HG03432 (cell line): ENCODE measurements at regions not wholly inside any gene's neighbourhood (a gene's known extent, or its start where the extent isn't known, plus 50 kb on each side); places are given as distances from the start of the nearest gene placed in this dataset.

ENCODE experiments used
- ATAC-seq: cut with Tn5 transposase; IDR thresholded peaks from one replicate; pipeline ENCODE4 v1.9.1; 2021; ENCODE audit warnings: mild to moderate bottlenecking, moderate library complexity; ENCODE audit not compliant: unreplicated experiment

DNA sequence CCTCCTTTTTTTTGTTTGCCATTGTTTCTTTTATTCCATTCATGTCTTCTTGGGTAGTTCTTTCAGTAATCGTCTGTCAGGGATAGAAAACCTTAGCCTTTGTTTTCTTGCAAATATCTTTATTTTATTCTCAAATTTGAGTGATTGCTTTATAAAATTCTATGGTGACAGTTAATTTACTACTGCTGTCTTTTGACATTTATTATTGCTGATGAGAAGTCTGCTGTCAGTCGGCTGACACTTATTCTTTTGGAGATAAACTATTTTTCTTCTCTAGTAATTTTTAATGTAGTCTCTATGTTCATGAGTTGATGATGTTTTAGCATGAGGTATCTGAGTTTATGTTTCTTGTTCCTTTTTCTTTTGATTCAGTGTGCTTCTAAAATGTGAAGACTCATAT is 983.8 kb downstream of the TTLL7 start:
- ATAC-seq = no peak

DNA sequence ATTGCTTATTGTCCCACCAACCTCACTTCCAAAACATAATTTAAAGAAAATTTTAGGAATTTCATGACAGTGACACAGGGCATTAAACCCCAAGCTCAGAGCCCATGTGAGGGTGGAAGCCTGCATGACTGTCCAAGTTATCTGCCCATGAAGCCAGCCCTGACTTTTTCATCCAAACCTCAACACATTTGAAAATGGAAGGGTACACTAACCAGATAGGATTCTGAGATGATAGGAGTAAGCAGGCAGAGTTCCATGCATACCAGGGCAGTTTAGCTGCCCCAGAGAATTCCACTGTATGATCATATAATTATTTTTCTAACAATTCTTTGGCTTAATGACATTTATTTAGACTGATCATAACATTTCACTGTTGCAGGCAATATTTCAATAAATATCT is 986.0 kb downstream of the TTLL7 start:
- no peak for ATAC-seq

DNA sequence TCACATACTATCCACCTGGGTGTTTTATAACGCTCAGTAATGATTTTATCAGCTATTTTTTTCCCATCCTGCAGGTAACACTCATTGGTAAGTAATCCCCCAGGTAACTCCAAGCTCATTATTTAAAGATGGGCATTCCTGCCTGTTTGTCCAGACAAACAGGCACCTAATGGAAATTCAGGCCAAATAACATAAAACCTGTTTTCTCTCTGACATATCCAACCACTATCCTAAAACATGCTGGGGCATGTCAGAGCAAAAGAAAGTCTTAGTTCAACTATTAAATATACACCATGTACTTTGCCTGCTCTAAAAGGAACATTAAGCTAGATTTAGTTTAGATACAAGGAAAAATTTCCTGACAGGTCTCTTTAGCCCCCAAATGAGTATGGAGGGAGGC is 987.7 kb downstream of the TTLL7 start:
- no peak for ATAC-seq

DNA sequence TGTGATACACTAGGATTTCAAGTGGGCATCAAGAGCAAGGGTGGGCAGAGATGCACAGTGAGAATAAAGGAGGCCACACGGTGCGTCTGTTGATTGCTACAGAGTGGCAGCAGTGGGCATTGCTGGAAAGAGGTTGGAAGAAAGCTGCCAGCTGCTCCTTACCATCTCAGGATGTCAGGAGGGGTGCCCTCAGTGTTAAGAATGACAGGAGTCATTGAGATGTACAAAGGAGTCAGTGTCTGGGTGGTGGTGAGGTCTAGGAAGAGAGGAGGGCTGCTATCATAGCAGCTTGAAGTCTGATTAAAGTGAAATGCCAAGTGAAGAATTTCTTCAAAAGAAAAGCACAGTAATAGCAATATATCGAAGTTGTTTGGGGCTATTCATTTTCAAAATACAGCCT is 992.7 kb downstream of the TTLL7 start:
- no peak for ATAC-seq

DNA sequence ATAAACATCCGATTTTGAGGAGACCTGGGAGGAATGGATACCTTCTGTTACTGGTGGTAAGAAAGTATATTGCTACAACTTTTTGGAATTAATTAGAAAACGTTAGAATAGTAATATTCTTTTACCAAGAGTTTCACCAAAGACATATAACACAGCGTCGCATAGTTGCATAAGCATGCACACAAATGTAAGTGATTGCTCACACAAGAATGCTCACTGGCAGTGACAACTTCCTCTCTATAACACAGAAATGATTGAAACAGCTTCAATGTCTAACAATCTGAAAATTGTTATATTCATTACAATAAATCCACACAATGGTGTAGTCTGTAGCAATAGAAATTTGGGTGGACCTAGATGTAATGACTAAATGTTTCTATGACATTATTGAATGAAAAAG is 998.6 kb downstream of the TTLL7 start:
- no peak for ATAC-seq

DNA sequence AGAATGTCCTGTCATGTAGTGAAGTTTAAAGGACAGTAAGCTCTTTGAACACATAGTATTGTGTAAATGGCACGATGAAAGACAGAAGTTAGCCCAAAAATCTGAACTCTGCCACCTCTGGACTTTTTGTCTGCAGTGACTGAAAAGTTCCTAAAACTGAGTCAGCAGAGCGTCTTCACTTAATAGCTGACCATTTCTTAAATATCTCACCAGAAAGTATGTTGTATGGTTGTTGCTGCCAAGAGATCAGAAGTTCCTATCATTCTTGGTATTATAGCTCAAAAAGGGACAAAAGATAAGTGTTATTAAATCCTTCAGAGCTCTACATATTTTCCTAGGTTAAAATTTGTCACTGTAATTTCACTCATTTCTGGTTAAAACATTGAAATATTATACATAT is 1003.0 kb downstream of the TTLL7 start:
- ATAC-seq = no peak

DNA sequence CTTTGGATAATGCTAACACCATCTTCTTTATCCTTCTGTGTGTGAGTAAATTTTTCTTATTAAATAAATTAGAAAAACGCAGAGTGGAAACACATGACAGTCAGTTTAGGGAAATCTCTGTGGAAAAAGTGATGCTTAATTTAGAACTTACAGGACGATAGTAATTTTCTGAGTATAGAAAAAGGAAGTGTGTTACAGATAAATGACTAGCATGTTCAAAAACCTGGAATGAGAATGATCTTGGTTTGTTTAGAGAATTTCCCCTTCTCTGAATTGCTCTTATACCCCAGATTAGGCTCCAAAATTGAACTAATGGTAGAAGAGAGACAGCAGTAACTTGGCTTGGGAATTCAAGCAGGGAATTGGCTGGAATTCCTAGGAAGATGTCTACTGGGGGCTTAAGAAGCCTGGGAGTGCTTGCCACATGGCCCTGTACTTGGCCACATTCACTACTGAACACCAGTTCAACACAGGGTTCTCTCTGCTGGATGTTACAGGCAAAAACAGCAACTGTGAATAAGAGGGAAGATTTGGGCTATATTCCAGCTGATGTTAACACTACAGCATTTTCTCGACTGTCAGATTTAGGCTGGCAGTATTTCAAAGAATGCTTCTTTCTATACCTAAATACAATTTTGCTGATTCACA is 1004.2 kb downstream of the TTLL7 start:
- ATAC-seq = no peak

DNA sequence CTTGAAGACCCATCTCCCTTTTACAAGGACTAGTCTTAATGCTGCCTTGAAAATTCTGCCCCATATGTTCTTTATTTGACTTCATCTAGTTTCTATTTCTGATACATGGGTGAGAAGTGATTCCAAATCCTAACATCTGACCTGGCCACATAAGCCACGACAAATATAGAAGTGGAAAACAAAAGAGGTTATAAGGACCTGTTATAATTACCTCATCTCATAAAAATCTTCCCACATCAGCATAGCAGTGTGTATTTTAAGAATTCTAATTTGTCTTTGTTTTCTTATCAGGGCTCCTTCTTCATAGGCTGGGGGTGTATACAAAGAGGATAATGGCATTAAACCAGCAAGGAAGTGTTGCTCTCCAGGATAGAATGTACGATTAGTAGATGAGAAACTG is 1007.4 kb downstream of the TTLL7 start:
- ATAC-seq = no peak

DNA sequence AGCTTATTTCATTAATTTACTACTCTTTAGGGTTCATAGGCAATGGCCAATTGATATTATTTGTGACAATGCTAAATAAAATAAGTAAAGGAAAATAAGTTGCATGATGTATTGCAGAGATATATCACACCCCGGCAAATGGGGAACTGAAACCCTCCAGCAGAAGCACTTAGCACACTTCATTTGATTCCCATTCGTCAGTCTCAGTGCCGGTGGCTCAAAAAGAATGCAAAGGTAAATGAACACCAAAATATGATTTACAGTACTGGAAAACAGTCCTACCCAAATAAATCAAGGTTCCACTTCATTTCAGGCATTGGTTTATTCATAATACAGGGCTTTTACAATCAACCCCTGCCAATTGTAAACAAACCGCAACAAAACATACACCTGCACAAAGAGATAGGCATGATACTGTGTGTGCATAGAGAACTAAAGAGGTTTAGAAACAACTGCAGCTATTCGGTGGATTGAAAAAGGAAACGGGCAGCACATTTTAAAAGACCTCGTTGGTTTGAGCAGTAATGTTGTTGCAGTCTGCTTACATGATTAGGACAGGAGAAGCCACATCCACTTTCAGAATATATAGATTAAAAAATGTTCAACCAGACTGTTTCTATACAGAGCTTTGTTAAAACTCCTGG is 1019.2 kb downstream of the TTLL7 start:
- peak; percentile 99 for ATAC-seq

DNA sequence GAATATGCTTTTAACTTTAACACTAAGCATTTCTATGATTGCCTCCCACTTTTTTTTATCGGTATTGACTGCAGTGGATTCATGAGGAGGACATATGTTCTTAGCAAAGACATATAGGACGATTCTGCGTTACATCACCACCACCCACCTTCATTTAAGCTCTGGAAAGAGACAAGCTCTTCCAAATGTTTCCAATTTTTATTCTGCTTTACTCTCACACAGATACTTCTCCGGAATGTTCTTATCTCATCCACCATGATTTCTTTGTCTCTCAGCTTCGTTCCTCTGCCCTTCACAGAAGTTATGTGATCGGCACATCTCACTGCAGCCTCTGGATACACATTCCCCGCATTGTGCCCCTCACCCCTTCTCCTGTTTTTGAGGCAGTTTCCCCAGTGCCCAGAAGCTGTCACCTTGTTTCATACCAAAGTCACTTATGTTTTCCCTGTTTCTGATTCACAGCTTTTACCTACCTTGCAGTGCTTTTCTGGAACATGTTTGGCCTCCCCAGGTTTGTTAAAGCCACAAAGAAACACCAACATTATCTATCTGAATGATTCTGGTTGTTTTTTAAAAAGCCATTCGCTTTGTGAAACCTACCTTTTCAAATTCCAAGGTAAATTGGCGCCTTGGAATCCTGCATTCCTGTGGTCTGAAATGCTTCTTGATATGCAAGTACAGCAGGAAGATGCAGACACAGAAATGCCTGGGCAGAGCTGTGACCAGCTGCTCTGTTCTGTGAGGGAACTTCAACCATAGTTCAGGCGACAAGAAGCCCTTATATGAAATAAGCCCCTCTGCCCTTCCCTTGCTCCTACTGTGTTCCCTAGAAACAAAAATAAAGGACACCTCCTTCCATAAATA is 1020.2 kb downstream of the TTLL7 start:
- ATAC-seq = no peak

DNA sequence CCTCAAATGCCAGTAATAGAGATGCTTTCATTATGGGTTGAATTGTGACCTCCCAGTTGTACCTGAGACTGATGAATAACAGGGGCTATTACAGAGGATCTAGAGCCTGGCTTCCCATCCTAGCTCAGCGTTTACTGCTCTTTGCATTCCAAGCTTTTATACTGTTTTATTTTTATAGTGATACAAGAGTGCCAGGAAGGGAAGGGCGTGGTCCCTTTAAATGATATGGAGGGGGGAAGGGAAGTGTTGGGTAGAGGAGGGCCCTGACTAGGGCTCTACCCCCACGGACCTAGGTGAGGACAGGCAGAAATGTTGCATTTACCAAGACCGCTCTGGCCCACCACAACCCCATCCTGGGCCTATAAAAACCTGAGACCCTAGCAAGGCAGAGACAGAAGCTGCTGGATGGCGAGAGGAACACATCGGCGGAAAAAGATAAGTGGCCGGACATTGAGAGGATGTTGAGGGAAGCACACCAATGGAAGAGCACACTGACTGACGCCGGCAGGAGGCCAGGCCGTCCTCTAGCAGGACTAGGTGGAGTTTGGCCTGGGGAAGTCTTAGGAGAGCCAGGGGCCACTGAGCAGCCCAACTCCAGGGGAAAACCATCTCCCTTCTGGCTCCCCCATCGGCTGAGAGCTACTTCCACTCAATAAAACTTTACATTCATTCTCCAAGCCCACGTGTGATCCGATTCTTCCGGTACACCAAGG is 1025.9 kb downstream of the TTLL7 start:
- no peak for ATAC-seq

DNA sequence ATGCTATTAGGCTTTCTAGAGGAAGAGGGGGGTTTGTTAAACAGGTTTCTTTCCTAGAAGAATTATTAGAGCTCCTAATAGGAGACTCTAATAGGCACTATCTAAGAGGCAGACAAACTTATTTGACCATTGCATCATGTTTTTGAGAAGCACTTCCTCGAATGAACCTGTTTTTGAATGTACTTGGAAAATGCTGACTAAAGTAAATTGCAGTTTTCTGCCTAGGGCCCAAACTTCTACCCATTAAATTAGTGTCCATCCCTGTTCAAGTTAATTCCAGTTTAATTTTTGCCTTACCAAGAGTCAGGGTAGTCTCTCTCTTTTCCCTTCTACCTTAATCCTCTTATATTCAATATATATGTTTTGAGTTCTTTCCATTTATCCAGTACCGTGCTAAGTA is 1029.6 kb downstream of the TTLL7 start:
- ATAC-seq = no peak

DNA sequence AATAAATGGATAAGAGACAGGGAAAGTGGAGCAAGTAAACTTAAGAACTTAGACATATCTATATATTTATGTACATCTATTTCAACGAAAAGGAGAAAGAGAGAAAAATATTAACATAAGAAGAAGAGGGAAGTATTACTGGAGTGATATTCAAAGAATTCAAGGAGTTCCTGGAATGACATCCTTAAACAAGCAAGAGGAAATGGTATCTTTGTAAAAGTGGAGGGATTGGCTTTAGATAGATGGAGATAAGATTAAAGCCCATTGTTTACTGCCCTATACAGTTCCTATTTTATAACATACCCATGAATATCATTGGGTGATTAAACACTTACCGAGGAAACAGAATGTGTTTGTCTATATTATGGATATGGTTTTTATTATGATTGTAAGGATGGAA is 1036.3 kb downstream of the TTLL7 start:
- ATAC-seq = no peak

DNA sequence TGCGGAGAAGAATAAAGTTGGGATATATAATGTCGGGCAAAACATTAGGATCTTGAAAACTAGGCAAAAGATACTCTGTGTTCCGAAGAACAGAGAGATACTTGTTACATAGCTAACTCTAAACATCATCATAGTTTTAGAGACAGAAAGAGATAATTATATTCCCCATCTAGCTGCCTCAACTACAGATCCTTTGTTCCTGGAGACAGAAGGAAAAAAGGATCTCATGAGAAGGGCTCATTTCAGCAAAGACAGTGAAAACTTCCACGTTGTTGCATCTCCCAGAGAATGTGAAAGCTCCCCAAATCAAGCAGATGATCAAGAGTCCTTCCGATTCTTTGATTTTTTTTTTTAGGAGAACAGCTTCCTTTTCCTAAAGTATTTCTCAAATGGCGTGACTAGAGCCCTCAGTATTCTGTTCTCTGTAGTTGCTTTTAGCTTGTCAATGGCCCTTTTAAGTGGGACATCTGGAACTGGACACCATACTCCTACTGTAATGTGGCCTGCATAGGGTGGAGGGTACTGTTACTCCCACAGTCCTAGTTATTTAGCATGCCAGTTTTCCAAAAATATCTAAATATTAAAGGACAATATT is 1048.2 kb downstream of the TTLL7 start:
- no peak for ATAC-seq

DNA sequence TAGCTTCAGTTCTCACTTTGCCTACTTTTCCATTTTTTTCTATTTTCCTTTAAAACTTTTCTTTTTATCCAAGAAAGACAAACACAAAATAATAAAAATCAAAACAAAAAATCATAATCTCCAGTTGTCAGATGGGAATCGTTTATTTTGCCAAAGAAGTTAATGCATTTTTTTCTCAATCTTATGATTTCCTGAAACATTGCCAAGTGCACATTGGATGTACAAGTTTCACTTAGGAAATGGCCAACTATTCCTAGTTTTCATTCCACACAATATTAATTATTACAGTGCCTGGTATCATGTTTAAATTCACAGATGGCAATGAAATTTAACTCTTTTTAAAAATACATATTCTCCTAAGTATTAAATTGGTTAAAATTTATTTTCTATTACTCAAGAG is 1050.5 kb downstream of the TTLL7 start:
- ATAC-seq = no peak

DNA sequence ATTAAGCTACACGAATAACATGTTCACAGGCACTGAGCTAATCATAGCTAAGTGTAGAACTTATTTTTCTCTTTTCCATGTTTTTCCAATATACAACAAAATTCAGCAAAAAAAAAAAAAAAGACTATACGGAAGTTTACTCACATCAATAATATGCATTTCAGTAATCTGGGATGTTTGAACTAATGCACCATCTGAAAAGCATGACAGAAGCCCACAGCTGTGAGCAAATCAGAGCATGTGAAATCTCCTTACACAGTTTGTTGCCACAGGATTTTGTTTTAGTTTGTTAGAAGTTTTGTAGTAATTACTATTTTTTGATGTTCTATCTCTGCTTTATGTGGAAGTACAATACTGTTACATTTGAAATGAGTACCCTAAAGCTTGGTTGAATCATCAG is 1051.7 kb downstream of the TTLL7 start:
- no peak for ATAC-seq

DNA sequence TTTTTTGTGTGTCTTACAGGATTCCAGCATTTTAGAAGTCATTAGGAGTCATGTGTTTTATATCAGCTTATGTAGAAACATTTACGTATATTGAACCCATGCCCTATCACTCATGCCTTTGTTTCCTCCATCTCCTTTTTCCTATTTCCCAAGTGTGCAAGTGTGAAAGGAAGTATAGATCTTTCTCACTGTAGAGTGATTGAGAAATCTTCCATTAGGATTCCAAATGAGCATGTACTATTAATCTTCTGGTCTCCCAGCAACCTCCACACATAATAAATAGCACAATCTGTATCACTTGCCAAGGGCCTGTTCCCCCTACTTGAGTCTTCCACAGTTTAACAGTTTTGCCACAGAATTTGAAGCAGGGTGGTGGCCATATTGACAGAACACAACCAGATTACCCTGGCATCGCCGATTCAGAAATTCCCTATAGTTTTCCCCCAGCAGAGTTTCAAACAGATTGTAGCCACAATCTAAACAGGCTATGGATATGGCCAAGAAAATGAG is 1052.8 kb downstream of the TTLL7 start:
- no peak for ATAC-seq

DNA sequence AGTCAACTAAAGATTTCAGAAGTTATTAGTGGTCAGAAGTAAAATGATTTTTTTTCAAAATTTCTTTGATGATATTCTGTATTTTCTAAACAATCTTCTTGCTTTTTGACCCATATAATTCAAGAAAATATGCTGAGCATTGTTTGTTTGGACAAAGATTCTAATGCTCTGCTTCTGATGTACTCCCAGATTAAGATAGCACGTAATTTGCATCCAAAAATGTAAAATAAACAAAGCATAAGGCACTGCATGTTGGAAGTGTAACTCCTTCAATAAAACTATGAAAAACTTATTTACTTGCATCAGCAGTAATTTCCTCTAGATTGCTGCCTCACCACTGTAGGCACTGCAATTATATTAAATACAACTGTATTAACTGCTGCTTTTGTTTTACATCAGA is 1054.1 kb downstream of the TTLL7 start:
- ATAC-seq = no peak

DNA sequence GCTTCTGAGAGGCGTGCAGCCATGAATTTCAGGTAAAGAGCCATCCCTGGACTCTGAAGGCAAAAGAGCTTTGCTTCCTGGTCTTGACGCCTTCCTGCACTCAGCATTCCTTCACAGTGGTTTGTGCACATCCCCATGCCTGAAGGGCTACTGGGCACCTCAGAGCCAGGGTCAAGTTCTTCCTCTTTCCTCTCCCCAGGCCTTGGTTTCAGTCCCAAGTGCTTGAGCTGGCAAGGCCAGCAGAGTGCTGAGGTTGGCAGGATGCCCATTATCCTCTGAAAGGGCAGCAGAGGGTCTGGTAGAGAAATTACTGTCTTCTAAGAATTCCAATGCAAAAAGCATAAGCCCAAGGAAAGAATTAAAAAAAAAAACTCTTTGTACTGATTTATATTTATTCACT is 1064.9 kb downstream of the TTLL7 start:
- no peak for ATAC-seq

DNA sequence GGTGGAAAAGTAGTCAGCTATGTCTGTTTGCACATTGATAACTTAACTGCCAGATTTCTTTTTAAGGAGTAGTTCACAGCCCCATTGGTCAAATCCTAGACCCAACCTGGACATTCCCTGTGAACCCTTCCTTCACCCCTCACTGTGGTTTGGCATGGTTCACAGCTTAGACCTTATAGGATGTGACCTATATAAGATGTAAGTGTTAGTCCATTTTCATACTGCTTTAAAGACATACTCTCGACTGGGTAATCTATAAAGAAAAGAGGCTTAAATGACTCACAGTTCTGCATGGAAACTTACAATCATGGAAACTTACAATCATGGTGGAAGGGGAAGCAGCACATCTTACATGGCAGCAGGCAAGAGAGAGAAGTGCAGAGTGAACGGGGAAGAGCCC is 1066.2 kb downstream of the TTLL7 start:
- ATAC-seq = no peak

DNA sequence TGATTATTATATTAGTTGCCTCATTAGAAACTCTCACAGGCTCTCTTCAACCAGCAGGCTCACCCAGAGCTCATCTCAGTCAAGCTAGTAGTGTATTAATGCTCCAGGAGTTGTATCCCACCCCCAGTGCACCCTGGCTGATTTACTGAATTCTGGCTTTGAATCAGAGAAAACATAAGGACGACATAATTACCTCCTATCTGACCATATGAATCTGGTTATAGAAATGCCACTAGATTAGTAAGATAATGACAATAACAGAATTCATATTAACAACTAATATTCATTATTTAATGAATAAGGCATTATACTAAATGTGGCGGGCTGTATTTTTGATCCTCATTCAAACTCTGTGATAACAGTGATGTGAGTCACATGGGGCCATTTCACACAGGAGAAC is 1066.7 kb downstream of the TTLL7 start:
- ATAC-seq = no peak
